HAP-1 (cell line): ENCODE measurements at regions not wholly inside any gene's neighbourhood (a gene's known extent, or its start where the extent isn't known, plus 50 kb on each side); places are given as distances from the start of the nearest gene placed in this dataset.

ENCODE experiments used
- DNase-seq, 2 experiments: peaks; one replicate each; pipeline ENCODE4 v3.0.0-alpha.2; 2016 to 2020; ENCODE audit warnings: low spot score in 2 of 2
- H3K27me3 ChIP-seq: fragments of 250-450 bp; sonication (Bioruptor Pico); 2 replicates; pipeline ENCODE4 v1.5.1; 2020; ENCODE audit warnings: low read depth, mild to moderate bottlenecking, moderate library complexity
- H3K36me3 ChIP-seq: fragments of 250-450 bp; sonication (Bioruptor Pico); replicated peaks from 2 replicates; pipeline ENCODE4 v1.5.1; 2020; ENCODE audit warnings: mild to moderate bottlenecking
- H3K4me1 ChIP-seq: fragments of 250-450 bp; sonication (Bioruptor Pico); 2 replicates; pipeline ENCODE4 v1.5.1; 2020; ENCODE audit warnings: mild to moderate bottlenecking
- H3K4me3 ChIP-seq: fragments of 250-450 bp; sonication (Bioruptor Pico); 2 replicates; pipeline ENCODE4 v1.5.1; 2020; ENCODE audit warnings: mild to moderate bottlenecking, moderate library complexity
- H3K9me3 ChIP-seq: fragments of 250-450 bp; sonication (Bioruptor Pico); 2 replicates; pipeline ENCODE4 v1.5.1; 2020; ENCODE audit warnings: mild to moderate bottlenecking, moderate library complexity
- in situ Hi-C: fragments of 300-500 bp; cut with MboI; formaldehyde crosslinking; loops from 3 replicates; pipeline ENCODE4 v1.14.3; 2020; ENCODE audit warnings: low sequenced_read_pairs, inconsistent platforms, mixed read lengths

DNA sequence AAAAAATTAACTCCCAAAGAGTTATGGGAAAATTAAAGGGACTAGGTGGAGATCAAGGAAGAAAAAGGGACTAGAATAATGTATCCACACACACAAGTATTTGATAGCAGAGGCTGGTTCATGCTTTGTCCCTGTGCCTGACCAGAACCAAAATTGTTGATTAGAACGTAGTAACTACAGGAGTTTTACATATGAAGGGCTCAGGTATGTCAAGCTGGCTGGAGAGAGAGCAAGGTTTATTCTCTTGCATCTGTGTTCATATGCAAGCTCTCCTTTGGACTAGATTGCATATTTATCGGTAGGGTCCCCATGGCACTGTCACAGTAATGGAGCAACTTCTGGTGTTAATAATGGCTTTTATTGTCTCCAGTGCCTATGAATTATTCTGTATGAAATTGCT lies 239.9 kb upstream of the TRPM3 start:
- Histone ChIP-seq H3K4me1 (no peaks in the 10 kb centered on the region), H3K9me3 (no peaks in the 10 kb centered on the region), H3K27me3 (peaks cover 4% of the 10 kb centered on the region; the same call in 1 of the 2 replicates), H3K36me3 (no peaks in the 10 kb centered on the region), H3K4me3 (no peak overlapping the region)
- in situ Hi-C loops, result no loop called here
- no peak for DNase-seq

DNA sequence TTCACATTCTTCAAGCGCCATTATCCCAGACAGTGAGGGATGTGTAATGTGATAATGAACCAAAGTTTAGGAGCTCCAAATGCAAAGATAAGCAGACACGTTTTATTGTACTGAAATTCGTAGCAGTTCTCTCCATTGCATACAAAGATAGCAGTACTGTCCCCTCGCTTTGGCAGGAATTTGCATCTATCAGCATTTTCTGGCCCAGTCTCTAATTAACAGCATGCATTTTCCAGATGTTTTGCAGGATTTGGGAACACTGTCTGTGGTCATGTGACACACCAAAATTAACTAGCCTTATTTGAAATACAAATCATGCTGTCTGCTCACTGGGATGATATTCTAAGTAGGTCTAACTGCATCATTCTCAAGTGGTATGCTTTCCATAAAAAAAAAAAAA lies 235.9 kb upstream of the TRPM3 start:
- no peak overlapping the region for H3K4me3 ChIP-seq
- no peaks in the 10 kb centered on the region for H3K4me1 ChIP-seq
- no peaks in the 10 kb centered on the region for H3K9me3 ChIP-seq
- no peaks in the 10 kb centered on the region for H3K36me3 ChIP-seq
- in situ Hi-C loops, result no loop called here
- H3K27me3 ChIP-seq, result peaks cover 4% of the 10 kb centered on the region; the same call in 1 of the 2 replicates
- no peak for DNase-seq

DNA sequence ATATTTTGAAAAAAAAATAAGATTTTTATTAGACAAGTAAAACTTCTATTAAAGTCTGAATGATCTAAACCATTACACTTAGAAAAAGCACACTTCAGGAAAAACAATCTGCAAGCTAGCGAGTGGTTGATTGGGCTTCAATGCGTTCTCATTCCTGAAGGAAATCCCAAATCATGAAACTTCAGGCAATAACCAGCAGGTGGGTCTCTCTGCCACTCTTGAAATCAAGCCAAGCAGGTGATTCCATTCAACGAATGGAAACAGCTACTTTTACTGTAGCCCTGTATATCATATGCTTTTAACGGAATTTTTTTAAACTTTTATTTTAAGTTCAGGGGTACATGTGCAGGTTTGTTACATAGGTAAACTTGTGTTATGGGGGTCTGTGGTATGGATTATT lies 234.5 kb upstream of the TRPM3 start:
- in situ Hi-C loops, result no loop called here

DNA sequence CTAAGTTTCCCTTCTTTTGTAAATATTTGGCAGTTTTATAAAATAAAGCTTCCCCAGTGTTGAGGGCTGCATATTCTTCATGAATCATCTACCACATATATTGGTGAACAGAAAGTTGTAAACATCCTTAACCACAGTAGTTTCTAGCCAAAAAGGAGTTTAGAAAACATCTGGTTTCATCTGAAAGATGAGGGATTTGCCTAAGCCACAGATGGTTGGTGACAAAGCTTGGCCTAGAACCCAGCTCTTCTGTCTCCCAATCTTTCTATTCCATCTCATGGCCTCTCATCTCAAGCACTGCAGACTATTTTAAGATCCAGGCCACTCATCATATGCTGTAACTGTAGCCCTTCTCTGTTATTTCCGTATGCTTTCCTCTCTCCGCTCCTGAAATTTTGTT lies 232.3 kb upstream of the TRPM3 start:
- no peak overlapping the region for H3K4me3 ChIP-seq
- no peaks in the 10 kb centered on the region for H3K36me3 ChIP-seq
- no peak for DNase-seq
- no peaks in the 10 kb centered on the region for H3K9me3 ChIP-seq
- H3K4me1 ChIP-seq, result no peaks in the 10 kb centered on the region
- peaks cover 4% of the 10 kb centered on the region; the same call in 1 of the 2 replicates for H3K27me3 ChIP-seq
- in situ Hi-C loops, result no loop called here

More for the DNA sequence above, 234.5 kb upstream of the TRPM3 start:
- Histone ChIP-seq H3K9me3 (no peaks in the 10 kb centered on the region), H3K36me3 (no peaks in the 10 kb centered on the region), H3K27me3 (peaks cover 4% of the 10 kb centered on the region; the same call in 1 of the 2 replicates), H3K4me3 (no peak overlapping the region), H3K4me1 (no peaks in the 10 kb centered on the region)
- no peak for DNase-seq

DNA sequence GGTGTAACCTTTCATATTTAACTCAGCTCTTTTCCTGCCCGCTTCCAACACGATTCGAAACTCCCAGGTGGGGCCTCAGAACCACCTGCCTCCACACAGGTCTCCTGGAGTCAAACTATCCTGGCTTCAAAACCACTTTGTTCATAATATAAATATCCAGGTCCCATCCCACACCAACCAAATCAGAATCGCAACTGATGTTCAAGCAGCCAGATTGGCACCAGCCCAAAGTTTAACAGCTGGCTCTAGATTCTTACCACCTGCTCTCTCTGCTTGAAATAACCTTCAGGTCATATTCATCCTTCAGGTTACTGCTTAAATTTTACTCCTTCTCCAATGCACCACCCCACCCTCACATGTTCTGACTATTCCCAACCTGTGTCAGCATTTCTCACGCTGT lies 231.4 kb upstream of the TRPM3 start:
- Histone ChIP-seq H3K27me3 (peaks cover 4% of the 10 kb centered on the region; the same call in 1 of the 2 replicates), H3K4me3 (no peak overlapping the region), H3K4me1 (no peaks in the 10 kb centered on the region), H3K36me3 (no peaks in the 10 kb centered on the region), H3K9me3 (no peaks in the 10 kb centered on the region)
- DNase-seq, result no peak
- in situ Hi-C loops, result no loop called here

DNA sequence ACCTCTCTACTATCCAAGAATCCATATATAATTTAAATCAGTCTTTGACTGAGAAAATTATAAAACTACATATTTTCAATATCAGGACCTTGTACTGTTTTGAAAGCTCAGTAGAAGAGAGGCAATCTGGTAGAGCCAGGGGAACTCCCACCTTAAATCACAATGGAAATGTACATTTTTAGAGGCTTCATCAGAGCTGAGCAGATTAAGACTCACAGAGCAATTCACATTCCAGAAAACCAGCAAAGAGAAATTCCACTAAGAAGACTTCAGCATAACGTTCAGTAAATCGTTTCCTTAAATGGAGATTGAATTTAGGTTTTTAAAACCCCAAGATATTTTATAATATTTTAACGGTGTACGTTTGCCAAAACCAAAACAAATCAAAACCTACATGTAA lies 227.8 kb upstream of the TRPM3 start:
- in situ Hi-C loops, result no loop called here
- no peak overlapping the region for H3K4me3 ChIP-seq

DNA sequence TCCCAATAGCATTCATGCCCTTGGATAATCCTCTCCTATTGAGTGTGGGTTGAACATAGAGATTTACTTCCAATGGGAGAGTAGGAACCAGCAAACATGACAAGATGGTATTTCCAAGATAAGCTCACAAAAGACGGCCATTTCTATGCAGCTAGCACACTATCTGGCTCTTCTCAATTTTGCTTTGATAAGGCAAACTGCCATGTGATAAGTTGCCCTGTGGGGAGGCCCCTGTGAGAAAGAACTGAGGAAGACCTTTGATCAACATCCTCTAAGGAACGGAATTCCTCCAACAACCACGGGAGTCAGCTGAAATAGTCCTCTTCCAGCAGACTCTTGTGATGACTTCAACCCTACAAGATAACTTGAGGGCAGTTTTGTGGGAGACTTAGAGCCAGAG lies 211.9 kb upstream of the TRPM3 start:
- Histone ChIP-seq H3K27me3 (peaks cover 23% of the 10 kb centered on the region), H3K4me1 (no peaks in the 10 kb centered on the region), H3K36me3 (no peaks in the 10 kb centered on the region), H3K9me3 (no peaks in the 10 kb centered on the region), H3K4me3 (no peak overlapping the region)
- in situ Hi-C loops, result no loop called here
- no peak for DNase-seq

More for the DNA sequence above, 227.8 kb upstream of the TRPM3 start:
- Histone ChIP-seq H3K9me3 (no peaks in the 10 kb centered on the region), H3K27me3 (peaks cover 8% of the 10 kb centered on the region; the same call in 1 of the 2 replicates), H3K36me3 (no peaks in the 10 kb centered on the region), H3K4me1 (no peaks in the 10 kb centered on the region)
- DNase-seq, result no peak

DNA sequence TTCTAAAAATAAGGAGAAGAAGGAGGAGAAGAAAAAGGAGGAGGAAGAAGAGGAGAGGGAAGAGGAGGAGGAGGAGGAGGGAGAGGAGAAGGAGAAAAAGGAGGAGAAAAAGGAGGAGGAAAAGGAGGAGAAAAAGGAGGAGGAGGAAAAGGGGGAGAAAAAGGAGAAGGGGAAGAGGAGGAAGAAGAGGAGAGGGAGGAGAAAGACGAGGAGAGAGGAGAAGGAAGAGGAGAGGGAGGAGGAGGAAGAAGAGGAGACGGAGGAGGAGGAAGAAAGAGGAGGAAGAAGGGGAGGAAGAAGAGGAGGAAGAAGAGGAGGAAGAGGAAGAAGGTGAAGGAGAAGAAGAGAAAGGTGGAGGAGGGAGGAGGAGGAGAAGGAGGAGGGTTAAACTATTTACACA lies 210.2 kb upstream of the TRPM3 start:
- Histone ChIP-seq H3K4me1 (no peaks in the 10 kb centered on the region), H3K36me3 (no peaks in the 10 kb centered on the region), H3K9me3 (no peaks in the 10 kb centered on the region), H3K27me3 (peaks cover 32% of the 10 kb centered on the region), H3K4me3 (no peak overlapping the region)
- in situ Hi-C loops, result no loop called here
- DNase-seq, result no peak

DNA sequence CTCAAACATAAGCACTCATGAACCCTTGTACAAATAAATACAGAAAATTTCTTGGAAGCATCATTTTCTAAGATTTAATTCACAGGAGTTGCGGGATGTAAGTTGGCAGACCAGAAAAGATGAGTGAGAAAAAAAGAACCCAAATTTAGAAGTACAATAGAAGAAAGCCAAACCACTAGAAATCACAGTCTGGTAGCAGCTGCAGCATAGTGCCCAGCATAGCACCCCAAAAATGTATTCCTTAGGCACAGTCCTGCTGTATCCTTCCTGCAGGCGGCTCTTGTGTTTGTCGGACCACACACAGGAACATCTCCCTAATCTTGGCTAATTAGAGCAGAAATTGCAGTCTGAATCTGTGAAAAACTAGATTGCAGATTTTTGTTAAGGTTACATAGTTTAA lies 208.5 kb upstream of the TRPM3 start:
- peaks cover 47% of the 10 kb centered on the region for H3K27me3 ChIP-seq
- H3K9me3 ChIP-seq, result no peaks in the 10 kb centered on the region
- in situ Hi-C loops, result no loop called here
- no peaks in the 10 kb centered on the region for H3K36me3 ChIP-seq
- DNase-seq, result no peak
- no peak overlapping the region for H3K4me3 ChIP-seq
- no peaks in the 10 kb centered on the region for H3K4me1 ChIP-seq

DNA sequence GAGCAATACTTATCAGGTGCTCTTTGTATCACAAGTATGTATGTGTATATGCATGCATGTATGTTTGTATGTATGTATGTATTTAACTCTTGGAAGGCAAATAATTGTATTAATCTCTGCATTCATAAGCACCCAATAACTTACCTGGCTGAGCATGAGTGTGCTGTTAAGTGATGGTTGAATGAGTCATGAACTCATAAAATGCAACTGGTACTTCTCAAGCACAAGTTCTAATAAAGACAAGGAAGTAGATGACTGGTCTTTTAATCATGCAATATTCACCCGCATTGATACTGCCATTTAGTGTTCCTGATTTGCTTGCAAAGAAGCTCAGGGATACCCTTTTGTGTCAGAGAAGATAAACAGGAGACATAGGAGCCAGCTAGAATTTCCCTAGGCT lies 204.9 kb upstream of the TRPM3 start:
- no peak for DNase-seq
- H3K27me3 ChIP-seq, result peaks cover 70% of the 10 kb centered on the region
- peaks cover 2% of the 10 kb centered on the region; the same call in 1 of the 2 replicates for H3K9me3 ChIP-seq
- no peaks in the 10 kb centered on the region for H3K36me3 ChIP-seq
- H3K4me1 ChIP-seq, result no peaks in the 10 kb centered on the region
- no peak overlapping the region for H3K4me3 ChIP-seq
- in situ Hi-C loops, result no loop called here

DNA sequence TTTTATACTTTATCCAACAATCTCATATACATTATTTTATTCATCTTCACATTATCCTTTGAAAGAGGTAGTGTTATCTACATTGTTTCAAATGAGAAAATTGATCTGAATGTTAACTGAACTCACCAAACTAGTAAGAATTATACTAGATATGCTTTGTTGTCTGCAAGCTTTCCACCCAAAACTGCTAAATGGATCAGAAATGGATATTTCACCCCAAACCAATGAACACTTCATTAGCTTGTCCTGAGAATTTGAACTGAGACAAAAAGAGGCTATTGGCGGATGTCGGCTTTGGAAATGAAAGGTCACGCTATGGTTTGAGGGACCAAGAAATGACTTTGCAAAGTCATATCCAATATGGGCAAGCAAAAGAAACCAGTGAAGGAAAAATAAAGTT lies 201.9 kb upstream of the TRPM3 start:
- peaks cover 53% of the 10 kb centered on the region for H3K27me3 ChIP-seq
- DNase-seq, result no peak
- H3K4me3 ChIP-seq, result no peak overlapping the region
- H3K4me1 ChIP-seq, result no peaks in the 10 kb centered on the region
- peaks cover 2% of the 10 kb centered on the region; the same call in 1 of the 2 replicates for H3K9me3 ChIP-seq
- no peaks in the 10 kb centered on the region for H3K36me3 ChIP-seq
- in situ Hi-C loops, result no loop called here

DNA sequence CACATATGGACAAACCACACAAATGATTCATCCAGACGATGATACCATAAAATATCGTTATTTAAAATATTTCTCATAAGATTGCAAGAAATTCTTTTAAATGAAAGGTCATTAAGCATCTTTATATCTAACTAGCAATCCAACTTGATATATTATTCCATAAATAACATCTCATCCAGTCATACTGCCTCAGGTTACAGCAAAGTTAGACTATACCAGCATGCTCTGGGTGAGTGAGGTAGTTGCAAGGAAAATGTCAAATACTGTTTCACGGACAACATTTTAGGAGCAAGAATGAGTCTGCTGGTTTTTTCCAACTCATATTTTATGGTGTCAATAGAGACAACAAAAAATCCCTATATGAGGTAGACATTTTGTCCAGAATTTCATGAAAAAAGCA lies 200.9 kb upstream of the TRPM3 start:
- Histone ChIP-seq H3K4me3 (no peak overlapping the region), H3K27me3 (peaks cover 55% of the 10 kb centered on the region), H3K4me1 (no peaks in the 10 kb centered on the region), H3K9me3 (peaks cover 2% of the 10 kb centered on the region; the same call in 1 of the 2 replicates), H3K36me3 (no peaks in the 10 kb centered on the region)
- in situ Hi-C loops, result no loop called here
- no peak for DNase-seq

DNA sequence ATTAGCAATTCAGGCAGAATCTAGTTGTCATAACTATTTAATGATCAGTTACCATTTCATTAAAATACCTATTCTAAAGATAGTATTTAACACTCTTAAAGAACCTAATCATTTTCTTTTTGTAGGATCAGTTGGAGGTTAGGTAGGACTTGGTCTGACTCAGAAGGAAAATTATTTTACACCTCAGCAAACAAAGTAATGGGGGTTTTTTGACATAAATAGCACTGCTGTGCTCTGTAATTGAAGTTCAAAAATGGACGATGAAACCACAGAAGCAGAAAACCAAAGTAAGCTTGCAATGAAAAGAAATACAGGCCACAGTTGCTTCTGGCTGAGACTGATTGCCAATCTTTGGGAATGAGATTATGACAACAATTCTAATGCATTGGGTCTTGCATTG lies 187.0 kb upstream of the TRPM3 start:
- Histone ChIP-seq H3K9me3 (no peaks in the 10 kb centered on the region), H3K27me3 (peaks cover 8% of the 10 kb centered on the region; the same call in 1 of the 2 replicates), H3K4me1 (peaks cover 3% of the 10 kb centered on the region; the same call in 1 of the 2 replicates), H3K4me3 (no peak overlapping the region), H3K36me3 (no peaks in the 10 kb centered on the region)
- no peak for DNase-seq
- in situ Hi-C loops, result no loop called here

DNA sequence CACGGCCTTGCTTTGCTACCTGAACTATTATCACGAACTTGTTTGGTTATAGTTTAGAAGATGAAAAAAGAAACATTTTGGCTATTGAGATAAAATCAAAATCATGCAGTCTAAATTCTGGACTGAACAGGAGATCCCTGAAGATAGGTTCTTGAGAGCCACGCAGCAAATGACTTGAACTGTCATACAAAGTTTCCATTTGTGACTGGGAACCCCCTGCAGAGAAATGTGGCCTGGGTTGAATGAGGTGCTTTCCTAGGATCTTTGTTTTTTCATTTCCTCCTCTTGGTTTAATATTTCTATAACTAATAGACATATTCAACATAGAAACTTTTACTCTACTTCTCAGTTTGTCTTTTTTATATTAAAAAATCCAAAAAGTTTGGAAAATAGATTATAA lies 184.7 kb upstream of the TRPM3 start:
- in situ Hi-C loops, result no loop called here
- peaks cover 3% of the 10 kb centered on the region; the same call in 1 of the 2 replicates for H3K4me1 ChIP-seq
- no peak for DNase-seq

DNA sequence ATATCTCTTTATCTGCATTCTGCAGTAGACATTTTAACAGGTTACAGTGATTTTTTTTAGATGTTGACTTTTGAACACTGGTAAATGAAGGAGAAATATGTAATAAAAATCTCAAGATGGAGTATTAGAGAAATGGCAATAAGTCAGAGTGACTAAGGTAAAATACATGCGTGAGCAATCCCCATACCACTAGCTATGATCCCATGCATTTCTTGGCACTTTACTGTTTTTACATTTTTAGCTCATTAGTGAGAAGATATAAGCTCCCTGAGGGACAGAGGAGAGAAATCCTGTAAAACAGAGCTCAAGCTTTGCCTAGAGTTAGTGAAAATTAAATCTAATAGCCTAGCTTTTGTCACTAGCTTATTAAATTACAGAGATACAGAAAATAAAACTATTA lies 181.9 kb upstream of the TRPM3 start:
- Histone ChIP-seq H3K4me1 (peaks cover 3% of the 10 kb centered on the region; the same call in 1 of the 2 replicates), H3K4me3 (no peak overlapping the region), H3K36me3 (no peaks in the 10 kb centered on the region), H3K9me3 (no peaks in the 10 kb centered on the region), H3K27me3 (peaks cover 6% of the 10 kb centered on the region; the same call in 1 of the 2 replicates)
- no peak for DNase-seq
- in situ Hi-C loops, result no loop called here

More for the DNA sequence above, 184.7 kb upstream of the TRPM3 start:
- Histone ChIP-seq H3K27me3 (peaks cover 8% of the 10 kb centered on the region; the same call in 1 of the 2 replicates), H3K9me3 (no peaks in the 10 kb centered on the region), H3K4me3 (no peak overlapping the region), H3K36me3 (no peaks in the 10 kb centered on the region)
